ENCODE measurements at regions not wholly inside any gene's neighbourhood (a gene's known extent, or its start where the extent isn't known, plus 50 kb on each side); places are given as distances from the start of the nearest gene placed in this dataset.

DNA sequence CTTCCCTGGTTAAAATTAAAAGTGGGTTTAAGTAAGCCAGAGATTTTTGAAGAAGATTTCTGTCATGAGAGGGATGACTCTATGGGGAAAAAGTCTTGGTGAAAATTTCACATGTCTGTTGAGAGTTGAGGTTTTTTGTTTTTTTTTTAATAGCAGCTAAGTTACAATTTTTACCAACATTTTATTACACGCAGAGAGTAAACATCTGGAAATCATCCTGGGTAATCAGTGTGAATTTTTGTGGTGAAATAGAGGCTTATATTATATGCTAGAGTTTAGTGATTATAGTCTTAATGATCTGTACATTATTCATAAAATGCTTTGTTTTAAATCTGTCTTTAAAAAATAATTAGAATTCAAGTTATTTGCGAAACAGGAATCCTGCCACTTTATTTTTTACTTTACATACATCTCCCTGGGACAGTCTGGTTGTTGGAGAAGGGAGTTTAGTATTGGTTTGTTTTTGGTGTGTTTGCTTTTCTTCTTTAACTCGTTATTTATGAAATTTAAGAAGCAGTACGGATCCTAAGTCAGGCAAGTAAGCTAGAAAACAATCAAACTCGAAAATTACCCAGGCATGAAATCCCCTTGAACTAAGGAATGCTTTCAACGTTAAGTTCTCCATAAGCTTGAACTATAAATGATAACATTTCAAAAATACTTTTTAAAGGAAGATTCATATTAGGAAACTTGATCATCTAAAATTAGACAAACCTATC is 143.4 kb upstream of the TSC22D2 start:
- no peak for TF ChIP-seq POLR2A (IDR thresholded peaks at IDR 0.05; ENCODE audit: control extremely low read depth in 1 of 2, low read depth in 2 of 2, low read length in 2 of 2)
- TF ChIP-seq EZH2 (IDR thresholded peaks at IDR 0.05; ENCODE audit: low read depth, low read length, severe bottlenecking) = no peak
- no peak for TF ChIP-seq MAFK (IDR thresholded peaks at IDR 0.05; ENCODE audit: low read depth, low read length)
- no peak for TF ChIP-seq SUZ12 (IDR thresholded peaks at IDR 0.05; ENCODE audit: low read length)
